Esophagus squamous epithelium (tissue), 4 donors: ENCODE measurements at regions not wholly inside any gene's neighbourhood (a gene's known extent, or its start where the extent isn't known, plus 50 kb on each side); places are given as distances from the start of the nearest gene placed in this dataset.

ENCODE experiments used
- POLR2A ChIP-seq, 4 donors: fragments of 450-650 bp; IDR thresholded peaks; one replicate each; pipeline ENCODE4 v1.6.1; 2017; ENCODE audit warnings: antibody characterized with exemption in 4 of 4, mild to moderate bottlenecking in 4 of 4, moderate library complexity in 3 of 4
- TF ChIP-seq, protein P1 (sequence below), 6 experiments: fragments of 450-650 bp in 4 of 6; fragments of 200-600 bp in 2 of 6; sonication (generic) in 2 of 6; IDR thresholded peaks; one replicate each; pipeline ENCODE4 v1.5.1; 2016 to 2019; ENCODE audit warnings: antibody characterized with exemption in 6 of 6, mild to moderate bottlenecking in 4 of 6, moderate library complexity in 4 of 6

DNA sequence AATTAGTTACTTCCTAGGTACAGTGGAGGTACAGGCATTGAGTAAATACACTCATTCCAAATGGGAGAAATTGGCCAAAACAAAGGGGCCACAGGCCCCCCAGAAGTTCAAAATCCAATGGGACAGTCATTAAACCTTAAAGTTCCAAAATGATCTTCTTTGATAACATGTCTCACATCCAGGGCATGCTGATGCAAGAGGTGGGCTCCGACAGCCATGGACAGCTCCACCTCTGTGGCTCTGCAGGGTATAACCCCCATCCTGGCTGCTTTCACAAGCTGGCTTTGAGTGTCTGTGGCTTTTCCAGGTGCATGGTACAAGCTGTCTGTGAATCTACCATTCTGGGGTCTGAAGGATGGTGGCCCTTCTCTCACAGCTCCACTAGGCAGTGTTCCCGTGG, 488.7 kb downstream of the DCDC2C start:
- TF ChIP-seq, protein P1, sequence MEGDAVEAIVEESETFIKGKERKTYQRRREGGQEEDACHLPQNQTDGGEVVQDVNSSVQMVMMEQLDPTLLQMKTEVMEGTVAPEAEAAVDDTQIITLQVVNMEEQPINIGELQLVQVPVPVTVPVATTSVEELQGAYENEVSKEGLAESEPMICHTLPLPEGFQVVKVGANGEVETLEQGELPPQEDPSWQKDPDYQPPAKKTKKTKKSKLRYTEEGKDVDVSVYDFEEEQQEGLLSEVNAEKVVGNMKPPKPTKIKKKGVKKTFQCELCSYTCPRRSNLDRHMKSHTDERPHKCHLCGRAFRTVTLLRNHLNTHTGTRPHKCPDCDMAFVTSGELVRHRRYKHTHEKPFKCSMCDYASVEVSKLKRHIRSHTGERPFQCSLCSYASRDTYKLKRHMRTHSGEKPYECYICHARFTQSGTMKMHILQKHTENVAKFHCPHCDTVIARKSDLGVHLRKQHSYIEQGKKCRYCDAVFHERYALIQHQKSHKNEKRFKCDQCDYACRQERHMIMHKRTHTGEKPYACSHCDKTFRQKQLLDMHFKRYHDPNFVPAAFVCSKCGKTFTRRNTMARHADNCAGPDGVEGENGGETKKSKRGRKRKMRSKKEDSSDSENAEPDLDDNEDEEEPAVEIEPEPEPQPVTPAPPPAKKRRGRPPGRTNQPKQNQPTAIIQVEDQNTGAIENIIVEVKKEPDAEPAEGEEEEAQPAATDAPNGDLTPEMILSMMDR (IDR thresholded peaks at IDR 0.05), result no peak
- no peak for TF ChIP-seq POLR2A (IDR thresholded peaks at IDR 0.05)
